ENCODE measurements at regions not wholly inside any gene's neighbourhood (a gene's known extent, or its start where the extent isn't known, plus 50 kb on each side); places are given as distances from the start of the nearest gene placed in this dataset.
"Not testable (repeated sequence)": the region's sequence is repeated elsewhere in the genome, so short reads cannot be mapped to it uniquely, and the experiment has no call there.

GRCh38 chr6:105560611-105561066, 157.8 kb upstream of the PREP start:
- no peak for DNase-seq

GRCh38 chr6:105557291-105557690, 154.4 kb upstream of the PREP start:
- no peak for DNase-seq

DNA sequence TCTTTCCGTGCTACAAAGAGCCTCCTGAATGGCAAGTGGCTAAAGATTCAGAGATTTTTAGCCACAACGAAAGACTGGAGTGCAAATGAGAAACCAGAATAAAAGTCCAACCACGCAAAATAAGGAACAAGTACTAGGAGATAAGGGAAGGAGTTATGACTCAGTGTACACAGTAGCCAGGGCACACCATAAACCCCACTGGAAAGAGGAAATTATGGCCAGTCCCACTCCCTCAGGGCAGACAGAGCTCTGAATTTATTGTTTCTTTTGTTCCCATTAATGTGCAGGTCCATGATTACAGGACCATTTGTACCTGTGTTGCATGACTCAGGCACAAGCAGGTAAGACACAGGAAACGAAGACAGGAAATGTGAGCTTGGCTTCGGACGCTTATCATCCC, 150.3 kb upstream of the PREP start:
- DNase-seq = no peak

GRCh38 chr6:105550955-105551620, 148.2 kb upstream of the PREP start:
- DNase-seq = no peak

GRCh38 chr6:105546754-105547153, 143.9 kb upstream of the PREP start:
- no peak for DNase-seq

GRCh38 chr6:105545947-105546731, 143.3 kb upstream of the PREP start:
- DNase-seq = no peak

DNA sequence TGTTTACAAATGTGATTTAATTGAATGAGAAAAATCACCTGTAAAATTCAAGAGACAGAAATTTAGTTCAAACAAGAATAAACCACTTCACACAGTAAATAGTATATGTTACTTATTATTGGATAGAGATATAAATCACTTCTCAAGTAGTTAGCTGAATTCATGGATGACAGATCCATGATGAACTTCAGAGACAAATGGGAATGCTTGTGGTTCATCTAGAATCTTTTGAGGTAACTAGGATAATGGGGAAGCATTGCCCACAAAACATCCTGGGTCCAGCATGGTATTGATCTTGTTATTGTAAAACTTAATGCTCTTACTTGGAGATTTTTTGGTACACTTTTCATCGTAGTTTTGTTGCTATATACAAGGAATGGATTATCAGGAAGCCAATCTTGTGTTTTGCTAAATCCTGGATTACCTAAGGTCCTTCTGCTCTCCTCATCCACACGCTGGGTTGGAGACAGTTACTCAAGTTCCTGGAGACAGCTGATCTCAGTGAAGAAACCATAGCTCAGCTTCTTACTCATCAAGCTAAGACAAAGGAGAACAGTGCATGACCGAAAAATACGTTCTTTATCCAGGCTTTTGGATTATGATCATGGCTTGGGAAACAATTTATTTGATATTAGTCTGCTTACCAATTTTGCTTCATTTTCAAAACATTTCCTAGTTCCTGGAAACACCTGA, 142.5 kb upstream of the PREP start:
- no peak for DNase-seq

DNA sequence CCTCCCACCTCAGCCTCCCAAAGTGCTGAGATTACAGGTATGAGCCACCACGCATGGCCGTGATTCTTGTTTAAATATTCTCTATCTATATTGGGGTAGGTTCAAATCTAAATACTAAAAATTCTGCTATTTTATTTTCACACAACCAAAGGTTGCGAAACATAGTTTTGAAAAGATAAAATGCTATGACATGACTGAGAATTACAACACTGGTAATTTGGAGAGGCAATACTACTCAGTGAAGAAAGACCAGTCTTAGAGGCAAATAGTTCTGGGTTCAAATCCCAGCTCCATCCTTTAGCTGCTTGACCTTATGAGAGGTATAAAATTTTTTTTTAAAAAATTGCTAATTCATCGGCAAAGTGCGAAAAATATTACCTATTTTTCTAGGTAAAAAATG, 137.0 kb upstream of the PREP start:
- no peak for DNase-seq

DNA sequence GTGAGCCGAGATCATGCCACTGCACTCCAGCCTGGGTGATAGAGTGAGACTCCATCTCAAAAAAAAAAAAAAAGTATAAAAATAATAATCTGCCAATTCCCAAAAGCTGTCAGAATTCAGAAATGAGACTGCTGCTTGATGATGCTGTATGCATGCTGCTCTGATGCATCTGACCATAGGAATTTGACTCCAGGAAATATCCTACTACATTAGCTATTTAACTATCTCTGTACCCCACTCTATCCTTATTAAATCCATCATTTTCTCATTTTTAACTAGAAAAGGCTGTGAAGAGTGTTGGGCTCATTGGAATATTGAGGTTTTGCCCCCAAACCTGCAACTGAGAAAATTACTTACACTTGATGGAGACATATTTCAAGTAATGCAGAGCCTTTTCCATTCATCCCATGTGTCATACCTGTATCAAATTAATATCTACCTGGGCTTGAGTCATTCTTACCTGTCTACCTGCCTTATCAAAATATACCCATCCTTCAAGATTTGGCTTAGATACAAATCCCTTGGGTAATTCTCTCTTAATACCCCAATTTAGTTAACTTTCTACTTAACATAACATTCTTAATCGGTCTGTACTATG, 135.2 kb upstream of the PREP start:
- no peak for DNase-seq

DNA sequence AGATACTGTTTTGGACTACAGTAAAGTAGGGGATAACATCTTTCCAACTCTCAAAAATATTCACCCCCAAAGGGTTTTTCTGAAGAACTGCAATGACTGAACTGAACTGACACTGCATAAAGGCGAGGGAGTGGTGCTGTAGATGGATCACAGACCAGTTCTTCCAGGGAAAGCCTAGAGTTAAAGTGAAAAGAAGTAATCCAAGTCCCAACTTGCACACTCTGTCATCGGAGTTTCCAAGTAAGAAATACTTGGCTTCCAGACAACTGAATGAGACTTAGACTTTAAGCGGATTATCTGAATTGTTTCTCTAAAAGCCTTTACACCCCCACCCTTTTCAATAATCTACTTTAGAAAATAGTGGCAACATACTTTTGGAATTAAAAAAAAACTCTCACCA, 134.1 kb upstream of the PREP start:
- no peak for DNase-seq

GRCh38 chr6:105533301-105533700, 130.4 kb upstream of the PREP start:
- no peak for DNase-seq

DNA sequence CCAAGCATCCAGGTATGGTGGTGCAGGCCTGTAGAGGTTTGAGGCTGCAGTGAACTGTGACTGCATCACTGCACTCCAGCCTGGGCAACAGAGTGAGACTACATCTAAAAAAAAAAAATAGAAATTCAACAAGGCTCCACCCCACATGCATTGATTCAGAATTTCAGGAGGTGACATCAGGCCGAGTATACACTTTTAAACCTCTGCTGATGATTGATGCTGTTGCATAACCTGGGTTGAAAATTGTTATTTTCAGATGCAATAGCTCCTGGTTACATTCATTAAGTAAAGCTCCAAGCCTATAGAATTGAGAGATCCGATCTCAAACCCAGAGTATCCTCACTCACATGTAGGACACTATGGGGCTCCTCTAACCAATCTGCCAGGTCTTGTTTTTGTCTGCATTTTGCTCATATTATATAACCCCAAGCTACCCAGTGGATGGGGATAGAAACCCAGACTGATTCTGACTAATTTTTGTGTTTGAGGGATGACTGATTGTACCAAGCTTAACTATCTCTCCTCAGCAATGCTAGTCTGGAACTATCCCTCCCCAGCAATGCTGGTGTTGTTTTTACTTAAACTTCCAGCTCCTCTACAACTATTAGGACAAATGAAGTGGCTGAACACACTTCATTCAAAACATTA, 123.5 kb upstream of the PREP start:
- DNase-seq = no peak

DNA sequence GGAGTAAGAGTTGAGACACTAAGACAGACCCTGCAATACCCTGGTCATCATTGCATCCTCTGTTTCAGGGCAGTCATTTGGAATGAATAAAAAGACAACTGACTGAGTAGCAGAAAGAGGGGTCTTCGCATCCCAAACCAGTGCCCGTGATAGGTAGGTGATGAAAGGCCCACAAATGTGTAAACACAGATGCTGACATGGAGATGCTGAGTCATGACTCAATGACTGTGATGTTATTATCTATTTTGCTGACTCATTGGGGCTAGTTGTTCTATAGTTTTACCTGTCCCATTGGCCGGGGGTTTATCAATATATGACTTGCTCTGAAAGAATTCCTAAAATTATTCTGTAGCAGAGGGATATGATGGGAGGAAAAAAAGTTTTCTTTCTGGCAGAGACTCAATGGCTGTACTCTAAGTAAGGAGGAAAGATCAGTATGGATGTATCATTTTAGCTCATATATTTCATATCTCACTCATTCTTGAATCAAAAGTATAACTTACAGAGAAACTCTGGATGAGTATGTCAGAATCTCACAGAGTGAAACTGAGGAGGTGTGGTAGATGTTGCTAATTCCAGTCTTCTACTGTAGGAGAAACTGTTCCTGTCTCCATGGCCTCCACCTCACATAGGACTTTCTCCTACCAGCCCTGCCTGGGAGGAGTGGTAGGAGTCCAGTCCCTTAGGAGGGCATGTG, 119.9 kb upstream of the PREP start:
- DNase-seq = peak; percentile 20

GRCh38 chr6:105519954-105520353, 117.1 kb upstream of the PREP start:
- DNase-seq = no peak

- DNase-seq = not testable (repeated sequence)
These were observed 116.1 kb upstream of the PREP start for GRCh38 chr6:105518993-105519392.

DNA sequence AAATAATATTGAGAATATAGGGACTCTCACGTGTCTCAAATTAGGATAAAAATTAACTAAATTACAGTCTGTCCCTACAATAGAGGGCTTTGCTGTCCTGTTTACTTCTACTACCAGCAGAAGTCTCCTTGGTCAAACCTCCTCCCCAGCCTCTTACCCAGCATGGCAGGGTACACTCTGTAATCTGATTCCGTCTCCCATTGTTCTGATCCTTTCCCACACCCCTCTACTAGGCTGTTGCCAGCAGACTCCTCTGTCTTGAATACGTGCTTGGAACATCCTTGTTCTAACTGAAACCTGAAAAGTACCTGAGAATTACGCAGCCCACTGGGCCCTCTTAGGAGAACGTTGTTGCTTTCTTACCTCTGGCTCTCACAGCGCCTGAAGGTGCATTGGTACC, 112.2 kb upstream of the PREP start:
- no peak for DNase-seq

- no peak for DNase-seq
These were observed 111.4 kb upstream of the PREP start for GRCh38 chr6:105514306-105514705.

GRCh38 chr6:105511639-105512038, 108.8 kb upstream of the PREP start:
- DNase-seq = no peak

GRCh38 chr6:105510746-105511145, 107.9 kb upstream of the PREP start:
- DNase-seq = no peak

- DNase-seq = no peak
These were observed 106.8 kb upstream of the PREP start for GRCh38 chr6:105509506-105510331.

DNA sequence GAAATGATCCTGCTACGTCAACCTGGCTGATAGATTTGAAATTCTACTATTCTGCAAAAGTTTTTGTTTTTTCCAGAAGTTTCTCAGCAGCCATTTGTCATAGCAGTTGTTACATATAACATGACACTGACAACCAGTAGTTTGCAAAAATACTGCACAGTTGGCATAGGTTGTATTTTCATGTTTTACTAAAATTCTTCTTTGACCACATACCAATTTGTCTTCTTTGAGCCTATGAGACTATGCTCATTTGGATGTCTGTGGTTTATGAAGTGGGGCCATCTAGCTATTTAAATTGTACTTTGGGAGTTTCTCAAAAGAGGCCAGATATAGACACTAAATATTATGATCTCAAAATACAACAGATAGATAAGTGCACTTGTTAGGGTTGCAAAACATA, 104.9 kb upstream of the PREP start:
- DNase-seq = no peak

All from hematopoietic multipotent progenitor cell treated with erythropoietin and hydrocortisone succinate and interleukin-3 and kit ligand, for 6 days (in vitro differentiated cells).